Erythroblast (primary cell): ENCODE measurements at regions not wholly inside any gene's neighbourhood (a gene's known extent, or its start where the extent isn't known, plus 50 kb on each side); places are given as distances from the start of the nearest gene placed in this dataset.
"Not testable (repeated sequence)": the region's sequence is repeated elsewhere in the genome, so short reads cannot be mapped to it uniquely, and the experiment has no call there.

Source experiments
- GATA1 ChIP-seq: IDR thresholded peaks from 2 replicates; pipeline ENCODE4 v1.6.1; 2011; ENCODE audit warnings: low read depth, mild to moderate bottlenecking, control low read depth, low read length, moderate library complexity
- POLR2A ChIP-seq: IDR thresholded peaks from 2 replicates; pipeline ENCODE4 v1.6.1; 2011; ENCODE audit warnings: mild to moderate bottlenecking, low read length

- TF ChIP-seq GATA1, POLR2A: not testable (repeated sequence)
Observed at GRCh38 chr13:32847976-32848375, 168.2 kb upstream of the KL start.
